Liver (tissue), 3 donors: ENCODE measurements at regions not wholly inside any gene's neighbourhood (a gene's known extent, or its start where the extent isn't known, plus 50 kb on each side); places are given as distances from the start of the nearest gene placed in this dataset.

Experiments
- CTCF ChIP-seq: fragments of 150-350 bp; IDR thresholded peaks from 2 replicates; pipeline ENCODE4 v1.5.1; 2017; ENCODE audit warnings: improper control_type of control experiment, low read depth, low read length; ENCODE audit not compliant: missing input control
- GABPA ChIP-seq, 2 donors: IDR thresholded peaks in 1 of 2; conservative IDR thresholded peaks in 1 of 2; 2 replicates each; pipeline ENCODE4 v1.6.1; 2016; ENCODE audit warnings: antibody characterized with exemption in 2 of 2, mild to moderate bottlenecking in 1 of 2, moderate library complexity in 1 of 2
- MAX ChIP-seq: IDR thresholded peaks from 2 replicates; pipeline ENCODE4 v1.6.1; 2016; ENCODE audit warnings: antibody characterized with exemption
- REST ChIP-seq: IDR thresholded peaks from 2 replicates; pipeline ENCODE4 v1.6.1; 2016; ENCODE audit warnings: antibody characterized with exemption, mild to moderate bottlenecking
- SP1 ChIP-seq: IDR thresholded peaks from 2 replicates; pipeline ENCODE4 v1.6.1; 2018; ENCODE audit warnings: antibody characterized with exemption, mild to moderate bottlenecking
- TAF1 ChIP-seq: conservative IDR thresholded peaks from 2 replicates; pipeline ENCODE4 v1.6.1; 2016; ENCODE audit warnings: antibody characterized with exemption, mild to moderate bottlenecking
- donor health status: healthy.
- donor health status: healthy.

DNA sequence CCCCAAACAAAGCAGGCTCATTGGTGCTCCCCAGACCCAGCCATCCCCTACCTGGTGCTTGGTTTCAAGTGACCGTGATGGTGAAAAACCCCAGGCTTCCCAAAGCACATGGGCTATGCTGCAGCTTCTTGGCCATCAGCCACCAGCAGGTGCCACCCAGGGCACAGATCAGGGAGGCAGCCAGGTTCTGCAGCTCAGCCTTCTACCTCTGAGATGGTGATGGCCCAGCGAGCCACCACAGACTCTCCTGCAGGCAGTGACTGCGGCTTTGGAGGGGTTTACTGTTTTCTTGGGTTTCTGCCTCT lies 70.0 kb upstream of the ALX4 start:
- TF ChIP-seq CTCF (no peak), REST (no peak), MAX (no peak), TAF1 (no peak), SP1 (no peak), GABPA (IDR thresholded peaks at IDR 0.05 in 1 of 2, conservative IDR thresholded peaks at IDR 0.05 in 1 of 2) (no peak)
